ENCODE measurements at regions not wholly inside any gene's neighbourhood (a gene's known extent, or its start where the extent isn't known, plus 50 kb on each side); places are given as distances from the start of the nearest gene placed in this dataset.

GRCh38 chr3:162647321-162647720, 1150.7 kb downstream of the OTOL1 start:
- ChIA-PET CTCF (no interaction called here), POLR2A (no interaction called here)
- Mint-ChIP-seq H3K27ac (no peak overlapping the region), H3K4me1 (ENCODE audit: low read depth) (no peaks in the 10 kb centered on the region), H3K27me3 (no peaks in the 10 kb centered on the region), H3K4me3 (no peak overlapping the region), H3K36me3 (ENCODE audit: low read depth) (no peaks in the 10 kb centered on the region), H3K9me3 (peaks cover 9% of the 10 kb centered on the region)
- peaks cover 0 to 5% of the 10 kb centered on the region in 2 experiments for H3K9me3 ChIP-seq (ENCODE audit: control insufficient read depth in 1 of 2, insufficient read depth in 1 of 2, low read length in 2 of 2)
- no peak overlapping the region for H3K4me3 ChIP-seq (ENCODE audit: low read length)
- H3K27ac ChIP-seq (ENCODE audit: low read depth in 1 of 2, low read length in 2 of 2), result no peak overlapping the region
- TF ChIP-seq CTCF (IDR thresholded peaks at IDR 0.05), result no peak
- H3K4me1 ChIP-seq (ENCODE audit: insufficient read depth, low read length), result no peaks in the 10 kb centered on the region
- ATAC-seq (ENCODE audit: poor library complexity) (no peak), DNase-seq (no peak)
- intact Hi-C loops (cut with DNase I, micrococcal nuclease), result no loop called here
- no peaks in the 10 kb centered on the region for H3K27me3 ChIP-seq (ENCODE audit: control insufficient read depth in 1 of 2, insufficient read depth in 2 of 2, low read length in 2 of 2)
- H3K36me3 ChIP-seq (ENCODE audit: insufficient read depth, low read length), result no peaks in the 10 kb centered on the region

- peaks cover 4% of the 10 kb centered on the region for H3K9me3 Mint-ChIP-seq
- H3K9me3 ChIP-seq (ENCODE audit: control insufficient read depth in 1 of 2, insufficient read depth in 1 of 2, low read length in 2 of 2), result no peaks in the 10 kb centered on the region
- no peak for TF ChIP-seq CTCF (IDR thresholded peaks at IDR 0.05)
- H3K4me1 ChIP-seq (ENCODE audit: insufficient read depth, low read length), result no peaks in the 10 kb centered on the region
- H3K27ac ChIP-seq (ENCODE audit: low read depth in 1 of 2, low read length in 2 of 2), result no peak overlapping the region
- intact Hi-C loops (cut with DNase I, micrococcal nuclease), result no loop called here
- no peaks in the 10 kb centered on the region for H3K4me1 Mint-ChIP-seq (ENCODE audit: low read depth)
- no peaks in the 10 kb centered on the region for H3K36me3 Mint-ChIP-seq (ENCODE audit: low read depth)
- no peaks in the 10 kb centered on the region for H3K27me3 ChIP-seq (ENCODE audit: control insufficient read depth in 1 of 2, insufficient read depth in 2 of 2, low read length in 2 of 2)
- ATAC-seq (ENCODE audit: poor library complexity) (no peak), DNase-seq (no peak)
- no peaks in the 10 kb centered on the region for H3K36me3 ChIP-seq (ENCODE audit: insufficient read depth, low read length)
- H3K27ac Mint-ChIP-seq, result no peak overlapping the region
- CTCF ChIA-PET, result no interaction called here
- no peaks in the 10 kb centered on the region for H3K27me3 Mint-ChIP-seq
- POLR2A ChIA-PET, result no interaction called here
- no peak overlapping the region for H3K4me3 ChIP-seq (ENCODE audit: low read length)
- H3K4me3 Mint-ChIP-seq, result no peak overlapping the region
Measured at GRCh38 chr3:162658003-162658402, 1161.4 kb downstream of the OTOL1 start.

- DNase-seq (no peak), ATAC-seq (ENCODE audit: poor library complexity) (no peak)
- TF ChIP-seq CTCF (IDR thresholded peaks at IDR 0.05), result no peak
- H3K9me3 ChIP-seq (ENCODE audit: control insufficient read depth in 1 of 2, insufficient read depth in 1 of 2, low read length in 2 of 2), result peaks cover 0 to 7% of the 10 kb centered on the region in 2 experiments
- Mint-ChIP-seq H3K4me3 (no peak overlapping the region), H3K36me3 (ENCODE audit: low read depth) (no peaks in the 10 kb centered on the region), H3K4me1 (ENCODE audit: low read depth) (no peaks in the 10 kb centered on the region), H3K27ac (no peak overlapping the region), H3K27me3 (no peaks in the 10 kb centered on the region), H3K9me3 (peaks cover 6% of the 10 kb centered on the region)
- CTCF ChIA-PET, result no interaction called here
- H3K4me3 ChIP-seq (ENCODE audit: low read length), result no peak overlapping the region
- no peaks in the 10 kb centered on the region for H3K4me1 ChIP-seq (ENCODE audit: insufficient read depth, low read length)
- H3K27me3 ChIP-seq (ENCODE audit: control insufficient read depth in 1 of 2, insufficient read depth in 2 of 2, low read length in 2 of 2), result no peaks in the 10 kb centered on the region
- H3K36me3 ChIP-seq (ENCODE audit: insufficient read depth, low read length), result no peaks in the 10 kb centered on the region
- H3K27ac ChIP-seq (ENCODE audit: low read depth in 1 of 2, low read length in 2 of 2), result no peak overlapping the region
- intact Hi-C loops (cut with DNase I, micrococcal nuclease), result no loop called here
- POLR2A ChIA-PET, result no interaction called here
Measured at GRCh38 chr3:162665684-162666391, 1169.2 kb downstream of the OTOL1 start.

Measured in CD4-positive, alpha-beta T cell (primary cell).